ENCODE measurements at regions not wholly inside any gene's neighbourhood (a gene's known extent, or its start where the extent isn't known, plus 50 kb on each side); places are given as distances from the start of the nearest gene placed in this dataset.

GRCh38 chr6:145245119-145245518 is 490.2 kb downstream of the EPM2A start:
- intact Hi-C loops (cut with DNase I) = no loop called here
- no peaks in the 10 kb centered on the region for H3K36me3 ChIP-seq
- no peaks in the 10 kb centered on the region for H3K9me3 ChIP-seq
- no peak overlapping the region for H3K4me3 ChIP-seq
- DNase-seq = no peak
- H3K4me1 ChIP-seq = no peaks in the 10 kb centered on the region
- no peak overlapping the region for H3K27ac ChIP-seq
- TF ChIP-seq CTCF (IDR thresholded peaks at IDR 0.05) = no peak
- no peaks in the 10 kb centered on the region for H3K27me3 ChIP-seq (ENCODE audit: low read depth)
- no peak for ATAC-seq

DNA sequence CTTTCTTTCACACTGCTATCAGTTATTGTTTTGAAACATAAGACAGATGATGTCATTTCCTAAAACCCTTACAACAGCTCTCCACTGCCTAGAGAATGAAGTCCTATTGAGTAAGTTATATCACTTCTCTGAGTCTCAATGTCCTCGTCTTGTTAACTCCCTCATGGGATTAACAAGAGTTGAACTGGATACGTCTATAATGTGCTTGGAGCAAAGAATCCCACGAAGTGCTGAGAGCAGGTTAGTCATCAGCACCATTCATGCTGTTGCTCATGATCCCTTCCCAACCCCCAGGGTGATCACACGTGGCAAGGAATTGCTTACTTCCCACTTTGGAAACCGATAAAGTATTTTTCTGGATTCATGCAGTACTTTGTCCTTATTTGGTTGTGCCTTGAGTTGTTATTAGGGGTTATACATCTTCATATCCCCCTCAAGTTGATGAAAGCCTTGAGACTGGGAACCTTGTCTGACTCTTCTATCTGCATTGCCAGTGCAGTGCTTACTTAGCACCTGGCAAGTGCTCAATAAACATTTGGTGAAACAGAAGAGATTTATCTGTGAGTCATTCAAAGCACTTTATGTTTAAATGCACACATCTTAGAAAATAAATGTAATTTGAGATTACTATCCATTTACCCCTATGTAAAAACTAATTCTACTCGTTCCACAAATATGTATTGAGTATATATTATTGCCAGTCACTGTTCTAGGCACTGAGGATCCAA is 487.5 kb downstream of the EPM2A start:
- DNase-seq = no peak
- TF ChIP-seq CTCF (IDR thresholded peaks at IDR 0.05) = no peak
- Histone ChIP-seq H3K27ac (no peak overlapping the region), H3K9me3 (no peaks in the 10 kb centered on the region), H3K4me3 (no peak overlapping the region), H3K4me1 (no peaks in the 10 kb centered on the region), H3K36me3 (no peaks in the 10 kb centered on the region), H3K27me3 (ENCODE audit: low read depth) (no peaks in the 10 kb centered on the region)
- intact Hi-C loops (cut with DNase I) = no loop called here
- ATAC-seq = no peak

- Histone ChIP-seq H3K9me3 (no peaks in the 10 kb centered on the region), H3K27ac (no peak overlapping the region), H3K4me3 (no peak overlapping the region), H3K4me1 (no peaks in the 10 kb centered on the region), H3K27me3 (ENCODE audit: low read depth) (no peaks in the 10 kb centered on the region), H3K36me3 (no peaks in the 10 kb centered on the region)
- no peak for DNase-seq
- no peak for TF ChIP-seq CTCF (IDR thresholded peaks at IDR 0.05)
- ATAC-seq = no peak
- intact Hi-C loops (cut with DNase I) = no loop called here
Observed at GRCh38 chr6:145250436-145250835, 484.9 kb downstream of the EPM2A start.

DNA sequence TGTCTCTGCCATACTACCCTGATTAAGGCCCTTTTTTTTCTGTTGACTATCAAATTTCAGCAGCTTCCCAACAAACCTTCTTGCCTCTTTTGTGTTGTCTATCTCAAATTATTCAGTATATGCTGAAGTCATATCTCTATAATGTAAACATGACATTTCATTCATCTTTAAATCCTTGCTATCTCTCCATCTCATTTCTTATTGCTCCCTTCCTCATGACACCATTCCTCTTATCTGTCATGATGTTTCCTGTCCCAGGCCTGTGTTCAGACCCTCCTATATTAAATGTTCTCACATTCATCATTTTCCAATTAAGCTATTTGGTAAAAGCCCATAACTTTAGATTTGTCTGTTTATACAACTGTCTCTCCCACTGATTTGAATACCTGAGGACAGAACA is 482.6 kb downstream of the EPM2A start:
- no peak for ATAC-seq
- Histone ChIP-seq H3K27ac (no peak overlapping the region), H3K4me1 (no peaks in the 10 kb centered on the region), H3K27me3 (ENCODE audit: low read depth) (no peaks in the 10 kb centered on the region), H3K9me3 (no peaks in the 10 kb centered on the region), H3K4me3 (no peak overlapping the region), H3K36me3 (no peaks in the 10 kb centered on the region)
- DNase-seq = no peak
- intact Hi-C loops (cut with DNase I) = no loop called here
- no peak for TF ChIP-seq CTCF (IDR thresholded peaks at IDR 0.05)

DNA sequence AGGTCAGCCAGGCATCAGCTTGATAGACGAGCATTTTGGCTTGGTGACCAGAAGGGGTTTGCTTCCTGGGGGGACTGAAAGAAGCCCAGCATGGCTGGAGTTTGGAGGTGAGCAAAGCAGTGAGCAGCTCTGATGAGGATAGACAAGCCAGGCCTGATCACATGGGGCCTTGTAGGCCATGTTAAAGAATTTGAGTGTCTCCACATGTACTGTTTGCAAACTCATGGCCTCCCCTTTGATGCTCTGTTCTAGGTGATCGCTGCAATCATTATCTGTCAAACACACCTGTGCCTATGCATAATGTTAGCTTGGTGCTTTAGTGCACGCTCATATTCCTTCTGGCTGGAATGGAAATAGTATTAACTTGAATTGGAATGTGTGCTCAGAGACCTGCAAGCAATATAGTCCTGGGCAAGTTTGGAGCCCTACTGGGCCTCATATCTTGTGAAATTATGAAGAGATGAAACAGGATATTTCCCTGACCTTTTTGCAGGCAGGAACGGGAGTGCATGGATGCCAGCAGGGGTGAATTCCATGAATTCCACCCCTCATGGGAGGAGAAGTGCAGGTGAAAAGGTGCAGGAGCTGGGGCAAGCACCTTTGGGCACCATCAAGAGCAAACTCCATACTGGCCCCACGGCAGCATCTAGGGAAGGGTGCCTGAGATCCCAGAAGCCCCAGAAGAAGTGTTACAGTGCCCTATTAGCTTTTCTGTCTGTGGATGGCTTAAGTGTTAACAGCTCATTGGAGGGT is 480.5 kb downstream of the EPM2A start:
- no peak for DNase-seq
- no peaks in the 10 kb centered on the region for H3K36me3 ChIP-seq

More for the DNA sequence above, 480.5 kb downstream of the EPM2A start:
- intact Hi-C loops (cut with DNase I) = no loop called here
- no peak for ATAC-seq
- Histone ChIP-seq H3K27ac (no peak overlapping the region), H3K9me3 (no peaks in the 10 kb centered on the region), H3K27me3 (ENCODE audit: low read depth) (no peaks in the 10 kb centered on the region), H3K4me3 (no peak overlapping the region), H3K4me1 (no peaks in the 10 kb centered on the region)
- TF ChIP-seq CTCF (IDR thresholded peaks at IDR 0.05) = no peak
